Prostate gland (tissue), 2 donors: ENCODE measurements at regions not wholly inside any gene's neighbourhood (a gene's known extent, or its start where the extent isn't known, plus 50 kb on each side); places are given as distances from the start of the nearest gene placed in this dataset.

Source experiments
- DNase-seq: peaks from one replicate; pipeline ENCODE4 v3.0.0-alpha.2; 2019; ENCODE audit warnings: low spot score
- H3K27ac ChIP-seq, 2 donors: fragments of 200-600 bp; sonication (generic); 2 replicates each; pipeline ENCODE4 v1.5.1; 2017 to 2019
- H3K27me3 ChIP-seq: fragments of 200-600 bp; sonication (generic); replicated peaks from 2 replicates; pipeline ENCODE4 v1.5.1; 2019; ENCODE audit not compliant: insufficient read depth
- H3K36me3 ChIP-seq, 2 donors: fragments of 200-600 bp; sonication (generic); 1 replicate in 1 of 2; 2 replicates in 1 of 2; pipeline versions ENCODE4 v1.5.1 to v1.8.1; 2017 to 2019
- H3K4me1 ChIP-seq: fragments of 200-600 bp; sonication (generic); replicated peaks from 2 replicates; pipeline ENCODE4 v1.5.1; 2019
- H3K4me3 ChIP-seq, 2 donors: fragments of 200-600 bp; sonication (generic); 2 replicates each; pipeline ENCODE4 v1.5.1; 2017 to 2019
- H3K9me3 ChIP-seq: fragments of 200-600 bp; sonication (generic); 2 replicates; pipeline ENCODE4 v1.5.1; 2017
- CTCF ChIP-seq, 4 experiments: fragments of 200-600 bp in 2 of 4; fragments of 450-650 bp in 2 of 4; sonication (generic) in 2 of 4; IDR thresholded peaks; 1 replicate in 3 of 4; 2 replicates in 1 of 4; pipeline ENCODE4 v1.5.1; 2016 to 2019; ENCODE audit warnings: antibody characterized with exemption in 4 of 4, mild to moderate bottlenecking in 2 of 4, moderate library complexity in 2 of 4
- POLR2A ChIP-seq: fragments of 450-650 bp; IDR thresholded peaks from one replicate; pipeline ENCODE4 v1.6.1; 2016; ENCODE audit warnings: antibody characterized with exemption, mild to moderate bottlenecking
- POLR2AphosphoS5 ChIP-seq: sonication (generic); formaldehyde crosslinking; IDR thresholded peaks from one replicate; pipeline ENCODE4 v1.6.1; 2017; ENCODE audit warnings: antibody characterized with exemption
- WGBS: methylation state at CpG from one replicate; pipeline ENCODE4 v1.1.5; 2018; 5-methylcytosine and 5-hydroxymethylcytosine counted together
- intact Hi-C: fragments of 100-400 bp; cut with DNase I; formaldehyde crosslinking; loops from one replicate; pipeline ENCODE4 v1.14.2; 2022

- intact Hi-C loops, result no loop called here
These were observed 98.6 kb downstream of the NOL4 start for GRCh38 chr18:34126121-34126520.

GRCh38 chr18:34122724-34123334 lies 101.9 kb downstream of the NOL4 start:
- intact Hi-C loops, result loop anchor here (5.0 kb wide), 1 partner anchor 199 kb away; no protein-coding TSS in a partner anchor
- Histone ChIP-seq H3K36me3 (no peaks in the 10 kb centered on the region), H3K27me3 (no peaks in the 10 kb centered on the region), H3K4me3 (no peak overlapping the region), H3K9me3 (no peaks in the 10 kb centered on the region), H3K27ac (no peak overlapping the region), H3K4me1 (no peaks in the 10 kb centered on the region)
- peak; percentile 11 for DNase-seq
- TF ChIP-seq CTCF (IDR thresholded peaks at IDR 0.05), result peak; percentile 20 to 74 (median 68)
- TF ChIP-seq POLR2AphosphoS5, result no peak
- WGBS, result 29% methylated on average over 4 of the region's 4 CpGs

More at GRCh38 chr18:34126121-34126520, 98.6 kb downstream of the NOL4 start:
- no peak overlapping the region for H3K4me3 ChIP-seq
- H3K36me3 ChIP-seq, result no peaks in the 10 kb centered on the region
- no peaks in the 10 kb centered on the region for H3K4me1 ChIP-seq
- H3K27ac ChIP-seq, result no peak overlapping the region
- no peaks in the 10 kb centered on the region for H3K27me3 ChIP-seq
- WGBS, result 77% methylated on average over 3 of the region's 3 CpGs
- H3K9me3 ChIP-seq, result no peaks in the 10 kb centered on the region
- TF ChIP-seq POLR2AphosphoS5 (no peak), CTCF (IDR thresholded peaks at IDR 0.05) (no peak), POLR2A (no peak)
- no peak for DNase-seq

- Histone ChIP-seq H3K36me3 (no peaks in the 10 kb centered on the region), H3K9me3 (no peaks in the 10 kb centered on the region), H3K27ac (no peak overlapping the region), H3K4me3 (no peak overlapping the region), H3K27me3 (no peaks in the 10 kb centered on the region), H3K4me1 (no peaks in the 10 kb centered on the region)
- intact Hi-C loops, result loop anchor here (5.0 kb wide), 1 partner anchor 201 kb away; no protein-coding TSS in a partner anchor
- TF ChIP-seq POLR2A, result no peak
- no peak for TF ChIP-seq CTCF (IDR thresholded peaks at IDR 0.05)
- peak; percentile 10 for TF ChIP-seq POLR2AphosphoS5
- 42% methylated on average over 4 of the region's 4 CpGs for WGBS
- DNase-seq, result peak; percentile 12
These were observed 103.5 kb downstream of the NOL4 start for GRCh38 chr18:34121200-34121721.

GRCh38 chr18:34120294-34120693 lies 104.4 kb downstream of the NOL4 start:
- intact Hi-C loops, result loop anchor here (5.0 kb wide), 1 partner anchor 202 kb away; no protein-coding TSS in a partner anchor
- 70% methylated on average over 1 of the region's 1 CpG for WGBS

More at GRCh38 chr18:34120294-34120693, 104.4 kb downstream of the NOL4 start:
- no peak for DNase-seq
- Histone ChIP-seq H3K9me3 (no peaks in the 10 kb centered on the region), H3K27ac (no peak overlapping the region), H3K36me3 (no peaks in the 10 kb centered on the region), H3K27me3 (no peaks in the 10 kb centered on the region), H3K4me3 (no peak overlapping the region), H3K4me1 (no peaks in the 10 kb centered on the region)
- TF ChIP-seq CTCF (IDR thresholded peaks at IDR 0.05), result no peak
- no peak for TF ChIP-seq POLR2A
- TF ChIP-seq POLR2AphosphoS5, result no peak
